Panc1 (cell line): ENCODE measurements at regions not wholly inside any gene's neighbourhood (a gene's known extent, or its start where the extent isn't known, plus 50 kb on each side); places are given as distances from the start of the nearest gene placed in this dataset.
"Not testable (repeated sequence)": the region's sequence is repeated elsewhere in the genome, so short reads cannot be mapped to it uniquely, and the experiment has no call there.

Source experiments
- ATAC-seq: fragments of 200-7000 bp; cut with Tn5 transposase; 2 replicates; pipeline ENCODE4 v1.9.1; 2020; ENCODE audit warnings: mild to moderate bottlenecking, moderate library complexity
- BruUV-seq: library from RNA; stranded (reverse); fragments of 400-500 nt; replicated peaks from 2 replicates; lab custom pipeline; 2021; lab: Mats Ljungman, UMichigan
- CTCF ChIA-PET: fragments of 300-600 bp; sonication (Branson Sonifier 250); formaldehyde crosslinking; loops from one replicate; lab custom pipeline; 2022; ENCODE audit warnings: antibody characterized with exemption; lab: Charles Lee
- POLR2A ChIA-PET: fragments of 300-600 bp; sonication (Branson Sonifier 250); formaldehyde crosslinking; loops from one replicate; lab custom pipeline; 2022; ENCODE audit warnings: antibody characterized with exemption; lab: Charles Lee
- DNase-seq: peaks from one replicate; pipeline ENCODE4 v3.0.0-alpha.2; 2010; ENCODE audit warnings: low read depth, low spot score
- H3K27ac ChIP-seq: 2 replicates; pipeline ENCODE4 v1.5.1; 2011; ENCODE audit warnings: mild to moderate bottlenecking, low read length, inconsistent platforms
- H3K27me3 ChIP-seq: fragments of 200-500 bp; sonication (Bioruptor generic); 2 replicates; pipeline ENCODE4 v1.6.0; 2014; ENCODE audit warnings: low read length, inconsistent platforms; ENCODE audit not compliant: control insufficient read depth, insufficient read depth
- H3K36me3 ChIP-seq: fragments of 200-500 bp; sonication (Bioruptor generic); 2 replicates; pipeline ENCODE4 v1.5.1; 2014; ENCODE audit warnings: inconsistent platforms, mild to moderate bottlenecking, low read length, moderate library complexity; ENCODE audit not compliant: control insufficient read depth, insufficient read depth
- H3K4me1 ChIP-seq: 2 replicates; pipeline ENCODE4 v1.5.1; 2011; ENCODE audit warnings: inconsistent platforms, mild to moderate bottlenecking, low read length, moderate library complexity; ENCODE audit not compliant: control insufficient read depth, insufficient read depth
- H3K4me3 ChIP-seq, 2 experiments: 2 replicates each; pipeline ENCODE4 v1.5.1; 2011 to 2012; ENCODE audit warnings: low read depth in 2 of 2, low read length in 2 of 2, mild to moderate bottlenecking in 2 of 2, inconsistent platforms in 1 of 2, moderate library complexity in 1 of 2
- H3K9me3 ChIP-seq: fragments of 200-500 bp; sonication (Bioruptor generic); 2 replicates; pipeline ENCODE4 v1.5.1; 2014; ENCODE audit warnings: low read depth, mild to moderate bottlenecking, inconsistent platforms, low read length, moderate library complexity; ENCODE audit not compliant: control insufficient read depth, insufficient read depth
- POLR2AphosphoS5 ChIP-seq: IDR thresholded peaks from 2 replicates; pipeline ENCODE4 v1.6.1; 2012; ENCODE audit warnings: mild to moderate bottlenecking, low read depth, low read length, moderate library complexity
- REST ChIP-seq, 2 experiments: IDR thresholded peaks; 2 replicates each; pipeline ENCODE4 v1.6.1; 2011 to 2012; ENCODE audit warnings: low read depth in 2 of 2, control low read depth in 1 of 2, low read length in 1 of 2, mild to moderate bottlenecking in 1 of 2, moderate library complexity in 1 of 2; ENCODE audit not compliant: insufficient read depth in 1 of 2
- SIN3A ChIP-seq: IDR thresholded peaks from 2 replicates; pipeline ENCODE4 v1.6.1; 2012; ENCODE audit warnings: low read depth, mild to moderate bottlenecking, low read length, moderate library complexity, borderline replicate concordance; ENCODE audit not compliant: insufficient read depth
- TCF7L2 ChIP-seq: IDR thresholded peaks from 2 replicates; pipeline ENCODE4 v1.6.1; 2011; ENCODE audit warnings: mild to moderate bottlenecking, low read depth, low read length, inconsistent platforms
- in situ Hi-C: cut with HindIII; loops from 2 replicates; pipeline ENCODE4 v1.10.0; 2016; ENCODE audit warnings: low sequenced_read_pairs, low pct_unique_long_range_greater_than_20kb
- intact Hi-C: fragments of 100-400 bp; cut with micrococcal nuclease; formaldehyde crosslinking; loops from one replicate; pipeline ENCODE4 v1.10.0; 2022; ENCODE audit not compliant: unreplicated experiment
- TF ChIP-seq, protein P1 (sequence below): fragments of 450-650 bp; IDR thresholded peaks from 2 replicates; pipeline ENCODE4 v1.5.1; 2017; ENCODE audit warnings: mild to moderate bottlenecking

GRCh38 chr1:30133414-30134055 is 589.9 kb downstream of the MATN1 start:
- H3K9me3 ChIP-seq, result no peaks in the 10 kb centered on the region
- no peaks in the 10 kb centered on the region for H3K4me1 ChIP-seq
- peaks cover 6% of the 10 kb centered on the region; the same call in 1 of the 2 replicates for H3K27me3 ChIP-seq
- ATAC-seq, result no peak
- in situ Hi-C loops (no loop called here), intact Hi-C loops (no loop called here)
- H3K27ac ChIP-seq, result no peak overlapping the region
- no peaks in the 10 kb centered on the region for H3K36me3 ChIP-seq
- BruUV-seq, result no TSS peak
- TF ChIP-seq TCF7L2 (no peak), POLR2AphosphoS5 (no peak), REST (IDR thresholded peaks at IDR 0.05; ENCODE audit: insufficient read depth in 1 of 2, low read depth in 2 of 2, low read length in 1 of 2) (no peak), SIN3A (no peak)
- TF ChIP-seq, protein P1, sequence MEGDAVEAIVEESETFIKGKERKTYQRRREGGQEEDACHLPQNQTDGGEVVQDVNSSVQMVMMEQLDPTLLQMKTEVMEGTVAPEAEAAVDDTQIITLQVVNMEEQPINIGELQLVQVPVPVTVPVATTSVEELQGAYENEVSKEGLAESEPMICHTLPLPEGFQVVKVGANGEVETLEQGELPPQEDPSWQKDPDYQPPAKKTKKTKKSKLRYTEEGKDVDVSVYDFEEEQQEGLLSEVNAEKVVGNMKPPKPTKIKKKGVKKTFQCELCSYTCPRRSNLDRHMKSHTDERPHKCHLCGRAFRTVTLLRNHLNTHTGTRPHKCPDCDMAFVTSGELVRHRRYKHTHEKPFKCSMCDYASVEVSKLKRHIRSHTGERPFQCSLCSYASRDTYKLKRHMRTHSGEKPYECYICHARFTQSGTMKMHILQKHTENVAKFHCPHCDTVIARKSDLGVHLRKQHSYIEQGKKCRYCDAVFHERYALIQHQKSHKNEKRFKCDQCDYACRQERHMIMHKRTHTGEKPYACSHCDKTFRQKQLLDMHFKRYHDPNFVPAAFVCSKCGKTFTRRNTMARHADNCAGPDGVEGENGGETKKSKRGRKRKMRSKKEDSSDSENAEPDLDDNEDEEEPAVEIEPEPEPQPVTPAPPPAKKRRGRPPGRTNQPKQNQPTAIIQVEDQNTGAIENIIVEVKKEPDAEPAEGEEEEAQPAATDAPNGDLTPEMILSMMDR, result no peak
- CTCF ChIA-PET, result no interaction called here
- POLR2A ChIA-PET, result no interaction called here
- H3K4me3 ChIP-seq, result no peak overlapping the region
- no peak for DNase-seq

DNA sequence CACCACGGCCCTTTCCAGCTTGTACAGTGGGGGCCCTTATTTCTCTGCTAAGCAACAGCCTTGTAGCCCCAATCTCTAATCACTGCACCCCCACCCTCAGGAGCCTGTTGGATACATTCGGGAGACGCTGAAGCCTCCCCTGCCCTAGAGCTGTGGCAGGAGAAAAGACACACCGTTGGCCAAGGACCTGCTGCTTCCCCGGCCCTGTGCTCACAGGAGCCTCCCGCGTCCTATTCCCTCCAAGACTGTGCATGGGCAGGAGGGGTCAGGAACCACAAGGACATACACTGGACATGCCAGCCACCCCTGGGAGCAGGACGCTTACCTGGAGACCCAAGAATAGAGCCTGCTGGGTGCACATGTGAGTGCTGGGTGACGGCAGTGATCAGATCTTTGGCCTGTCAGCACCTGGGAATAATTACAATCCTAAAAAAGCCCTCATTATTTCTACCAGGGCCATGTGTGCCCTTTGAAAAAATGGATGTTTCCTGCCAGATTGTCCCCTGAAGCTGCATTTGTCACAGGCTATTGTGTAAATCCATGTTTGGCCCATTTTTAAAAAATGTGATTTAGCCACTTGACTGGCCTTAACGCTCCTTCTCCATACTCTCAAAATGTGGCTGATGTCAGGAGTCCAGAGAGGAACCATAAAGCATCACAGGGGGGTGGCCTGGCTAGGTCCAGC is 590.6 kb downstream of the MATN1 start:
- no peaks in the 10 kb centered on the region for H3K4me1 ChIP-seq
- TF ChIP-seq POLR2AphosphoS5 (no peak), TCF7L2 (no peak), SIN3A (no peak), REST (IDR thresholded peaks at IDR 0.05; ENCODE audit: insufficient read depth in 1 of 2, low read depth in 2 of 2, low read length in 1 of 2) (no peak)
- TF ChIP-seq, protein P1, result no peak
- H3K36me3 ChIP-seq, result no peaks in the 10 kb centered on the region
- DNase-seq (no peak), ATAC-seq (no peak)
- H3K27me3 ChIP-seq, result peaks cover 6% of the 10 kb centered on the region; the same call in 1 of the 2 replicates
- no peak overlapping the region for H3K27ac ChIP-seq
- in situ Hi-C loops, result no loop called here
- H3K4me3 ChIP-seq, result no peak overlapping the region
- intact Hi-C loops, result no loop called here
- no TSS peak for BruUV-seq
- H3K9me3 ChIP-seq, result no peaks in the 10 kb centered on the region
- ChIA-PET POLR2A (no interaction called here), CTCF (no interaction called here)

DNA sequence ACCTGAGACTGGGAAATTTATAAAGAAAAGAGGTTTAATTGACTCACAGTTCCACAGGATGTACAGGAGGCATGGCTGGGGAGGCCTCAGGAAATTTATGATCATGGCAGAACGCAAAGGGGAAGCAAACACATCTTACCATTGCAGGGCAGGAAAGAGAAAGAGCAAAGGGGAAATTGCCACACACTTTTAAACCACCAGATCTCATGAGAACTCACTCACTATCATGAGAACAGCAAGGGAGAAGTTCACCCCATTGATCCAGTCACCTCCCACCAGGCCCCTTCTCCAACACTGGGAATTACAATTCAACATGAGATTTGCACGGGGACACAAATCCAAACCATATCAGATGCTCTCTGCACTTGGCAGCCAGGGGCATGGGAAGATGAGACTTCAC is 592.8 kb downstream of the MATN1 start:
- H3K4me3 ChIP-seq, CTCF ChIA-PET, H3K27ac ChIP-seq, POLR2A ChIA-PET, H3K4me1 ChIP-seq, in situ Hi-C loops, intact Hi-C loops, H3K27me3 ChIP-seq, BruUV-seq, H3K9me3 ChIP-seq, H3K36me3 ChIP-seq, ATAC-seq, DNase-seq: not testable (repeated sequence)
